Mesenchymal stem cell (in vitro differentiated cells and primary cell): ENCODE measurements at regions not wholly inside any gene's neighbourhood (a gene's known extent, or its start where the extent isn't known, plus 50 kb on each side); places are given as distances from the start of the nearest gene placed in this dataset.

Experiments used
- DNase-seq: peaks from one replicate; pipeline ENCODE4 v3.0.0-alpha.2; 2013
- H2AFZ ChIP-seq: one replicate; pipeline ENCODE4 v1.6.1; 2013; ENCODE audit warnings: low read depth, mild to moderate bottlenecking, control low read depth, inconsistent platforms, low read length, moderate library complexity
- H2AK5ac ChIP-seq: 2 replicates; pipeline ENCODE4 v1.6.1; 2013; ENCODE audit warnings: low read length, moderate library complexity, mild to moderate bottlenecking, inconsistent platforms; ENCODE audit not compliant: severe bottlenecking
- H2BK120ac ChIP-seq: one replicate; pipeline ENCODE4 v1.6.1; 2013; ENCODE audit warnings: low read depth, mild to moderate bottlenecking, inconsistent platforms, low read length, moderate library complexity
- H2BK12ac ChIP-seq, 2 experiments: one replicate each; pipeline ENCODE4 v1.6.1; 2013; ENCODE audit warnings: inconsistent platforms in 2 of 2, low read length in 2 of 2, mild to moderate bottlenecking in 2 of 2, moderate library complexity in 2 of 2, control low read depth in 1 of 2
- H2BK15ac ChIP-seq: one replicate; pipeline ENCODE4 v1.6.1; 2013; ENCODE audit warnings: mild to moderate bottlenecking, low read depth, inconsistent platforms; ENCODE audit not compliant: poor library complexity, severe bottlenecking
- H2BK5ac ChIP-seq: 2 replicates; pipeline ENCODE4 v1.6.1; 2013; ENCODE audit warnings: low read depth, mild to moderate bottlenecking, low read length, control low read depth, inconsistent platforms; ENCODE audit not compliant: poor library complexity, severe bottlenecking
- H3K14ac ChIP-seq, 2 experiments: one replicate each; pipeline ENCODE4 v1.6.1; 2013; ENCODE audit warnings: inconsistent platforms in 2 of 2, low read length in 2 of 2, control low read depth in 1 of 2, mild to moderate bottlenecking in 1 of 2, moderate library complexity in 1 of 2
- H3K18ac ChIP-seq, 2 experiments: one replicate each; pipeline ENCODE4 v1.6.1; 2013; ENCODE audit warnings: inconsistent platforms in 2 of 2, low read length in 2 of 2, control low read depth in 1 of 2, low read depth in 1 of 2, mild to moderate bottlenecking in 1 of 2
- H3K23ac ChIP-seq, 2 experiments: one replicate each; pipeline ENCODE4 v1.6.1; 2013; ENCODE audit warnings: inconsistent platforms in 2 of 2, low read length in 2 of 2, mild to moderate bottlenecking in 2 of 2, moderate library complexity in 2 of 2, control low read depth in 1 of 2
- H3K27ac ChIP-seq: 2 replicates; pipeline ENCODE4 v1.5.1; 2013; ENCODE audit warnings: mild to moderate bottlenecking, moderate library complexity, low read length, control low read depth, inconsistent platforms; ENCODE audit not compliant: poor library complexity, severe bottlenecking
- H3K27me3 ChIP-seq, 2 experiments: 2 replicates each; pipeline versions ENCODE4 v1.6.1 to v1.7.0; 2013; ENCODE audit warnings: low read length in 2 of 2, mild to moderate bottlenecking in 2 of 2, moderate library complexity in 2 of 2, control low read depth in 1 of 2, inconsistent platforms in 1 of 2; ENCODE audit not compliant: control insufficient read depth in 1 of 2, insufficient read depth in 1 of 2
- H3K36me3 ChIP-seq, 2 experiments: 2 replicates each; pipeline versions ENCODE4 v1.6.1 to v1.7.0; 2013; ENCODE audit warnings: low read length in 2 of 2, control low read depth in 1 of 2, inconsistent platforms in 1 of 2, low read depth in 1 of 2, mild to moderate bottlenecking in 1 of 2; ENCODE audit not compliant: insufficient read depth in 2 of 2, control insufficient read depth in 1 of 2
- H3K4ac ChIP-seq, 2 experiments: one replicate each; pipeline ENCODE4 v1.6.1; 2013; ENCODE audit warnings: inconsistent platforms in 2 of 2, low read length in 2 of 2, mild to moderate bottlenecking in 2 of 2, moderate library complexity in 2 of 2, control low read depth in 1 of 2, low read depth in 1 of 2
- H3K4me1 ChIP-seq: 2 replicates; pipeline ENCODE4 v1.6.1; 2013; ENCODE audit warnings: low read depth, low read length, control low read depth; ENCODE audit not compliant: control insufficient read depth, insufficient read depth
- H3K4me2 ChIP-seq: 2 replicates; pipeline ENCODE4 v1.6.1; 2013; ENCODE audit warnings: low read length, mild to moderate bottlenecking, inconsistent platforms; ENCODE audit not compliant: poor library complexity, severe bottlenecking
- H3K4me3 ChIP-seq, 2 experiments: 2 replicates each; pipeline versions ENCODE4 v1.5.1 to v1.7.0; 2013; ENCODE audit warnings: low read length in 2 of 2, mild to moderate bottlenecking in 2 of 2, control low read depth in 1 of 2, low read depth in 1 of 2; ENCODE audit not compliant: insufficient read depth in 1 of 2
- H3K79me1 ChIP-seq: replicated peaks from 2 replicates; pipeline ENCODE4 v1.6.1; 2013; ENCODE audit warnings: mild to moderate bottlenecking, control low read depth, low read length, inconsistent platforms; ENCODE audit not compliant: poor library complexity, severe bottlenecking
- H3K9ac ChIP-seq: 2 replicates; pipeline ENCODE4 v1.7.0; 2013; ENCODE audit warnings: mild to moderate bottlenecking, low read length, moderate library complexity
- H3K9me3 ChIP-seq: 2 replicates; pipeline ENCODE4 v1.7.0; 2013; ENCODE audit warnings: mild to moderate bottlenecking, low read length; ENCODE audit not compliant: control insufficient read depth
- H4K8ac ChIP-seq: one replicate; pipeline ENCODE4 v1.6.1; 2013; ENCODE audit warnings: inconsistent platforms, mild to moderate bottlenecking, low read length, moderate library complexity
- H4K91ac ChIP-seq: one replicate; pipeline ENCODE4 v1.6.1; 2013; ENCODE audit warnings: mild to moderate bottlenecking, low read length, inconsistent platforms
- WGBS: methylation state at CpG from one replicate; pipeline ENCODE4 v1.1.7; 2013; ENCODE audit warnings: mixed read lengths; 5-methylcytosine and 5-hydroxymethylcytosine counted together

DNA sequence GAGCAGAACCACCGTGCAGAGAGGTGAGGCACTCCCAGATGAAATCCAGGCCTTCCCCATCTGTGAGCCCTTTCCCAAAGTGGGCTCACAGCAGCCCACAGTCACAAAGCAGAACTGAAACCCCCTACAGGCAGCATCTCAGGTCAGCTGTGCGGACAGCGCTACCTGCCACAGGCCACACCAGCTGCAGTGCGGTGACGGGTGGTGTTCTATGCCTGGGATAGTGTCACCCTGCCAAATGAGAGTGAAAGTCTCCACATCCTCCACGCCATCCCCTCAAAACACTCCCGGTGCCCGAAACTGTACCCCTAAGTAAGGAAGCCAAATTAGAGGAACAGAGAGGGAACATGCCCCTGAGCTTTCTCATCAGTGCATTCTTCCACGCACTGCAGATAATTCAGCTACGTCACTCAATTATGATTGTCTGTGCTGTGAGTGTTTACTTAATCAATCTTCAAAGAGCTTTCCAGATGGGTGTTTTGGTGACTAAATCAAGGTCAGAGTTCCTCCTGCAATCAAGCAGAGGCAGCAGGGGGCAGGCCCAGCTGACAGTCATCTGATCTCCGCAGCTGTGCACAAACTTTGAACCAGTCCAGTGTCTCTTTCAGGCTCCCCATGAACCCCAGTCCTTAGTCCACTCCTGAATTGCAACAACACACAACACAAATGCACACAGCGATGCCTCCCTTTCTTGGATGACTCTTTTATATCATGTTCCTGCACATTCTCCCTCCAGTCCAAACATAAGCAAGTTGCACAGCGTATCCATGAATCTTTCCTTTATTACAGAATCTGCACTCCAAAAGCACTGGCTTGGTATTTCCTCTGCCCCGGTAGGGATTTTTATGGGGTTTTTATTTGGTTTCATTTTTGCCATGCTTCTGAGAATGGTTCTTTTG, 150.0 kb downstream of the TOMM20 start:
- H3K4ac ChIP-seq: peak overlapping the region; percentile 88 to 90
- no peaks in the 10 kb centered on the region for H3K27me3 ChIP-seq
- H3K79me1 ChIP-seq: no peaks in the 10 kb centered on the region
- peaks cover 40% of the 10 kb centered on the region for H3K4me1 ChIP-seq
- peak; percentile 91 for DNase-seq
- WGBS: 54% methylated on average over 11 of the region's 14 CpGs
- peak overlapping the region; percentile 100 for H4K91ac ChIP-seq
- peak overlapping the region; percentile 99 for H2BK120ac ChIP-seq
- H3K4me3 ChIP-seq: peak overlapping the region in 1 of 2 experiments; percentile 32
- peak overlapping the region; percentile 44 for H2BK15ac ChIP-seq
- H2AK5ac ChIP-seq: peak overlapping the region; percentile 96
- peak overlapping the region in 1 of 2 experiments; percentile 19 for H3K14ac ChIP-seq
- H3K9ac ChIP-seq: peak overlapping the region; percentile 80
- H3K27ac ChIP-seq: peak overlapping the region; percentile 92
- H3K9me3 ChIP-seq: no peaks in the 10 kb centered on the region
- H3K23ac ChIP-seq: peak overlapping the region in 1 of 2 experiments; percentile 14
- no peak overlapping the region for H2AFZ ChIP-seq
- peak overlapping the region; percentile 49 for H2BK5ac ChIP-seq
- H2BK12ac ChIP-seq: peak overlapping the region; percentile 97 to 99
- no peaks in the 10 kb centered on the region for H3K36me3 ChIP-seq
- H4K8ac ChIP-seq: peak overlapping the region; percentile 95
- H3K18ac ChIP-seq: peak overlapping the region; percentile 87 to 96
- H3K4me2 ChIP-seq: peak overlapping the region; percentile 18

DNA sequence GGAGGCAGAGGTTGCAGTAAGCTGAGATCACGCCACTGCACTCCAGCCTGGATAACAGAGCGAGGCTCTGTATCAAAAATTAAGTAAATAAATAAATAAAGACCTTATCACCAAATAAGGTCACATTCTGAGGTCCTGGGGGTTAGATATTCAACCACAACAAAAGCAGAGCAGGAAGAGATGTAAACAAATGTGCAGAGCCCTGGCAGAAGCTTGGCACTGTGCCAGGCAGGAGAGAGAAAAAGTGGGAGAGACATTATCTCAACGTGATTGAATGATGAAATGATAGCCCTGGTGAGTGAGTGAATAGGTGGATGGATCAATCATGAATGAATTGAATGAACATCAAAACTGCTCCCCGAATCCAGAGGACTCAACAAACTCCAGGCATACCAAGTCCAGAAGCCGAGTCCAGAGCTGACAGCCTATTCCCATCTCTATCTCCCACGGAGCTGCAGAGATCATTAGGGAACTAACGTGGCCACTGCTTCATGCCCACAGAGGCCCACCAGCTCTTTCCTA, 150.7 kb downstream of the TOMM20 start:
- H3K9ac ChIP-seq: peak overlapping the region; percentile 80
- H3K4ac ChIP-seq: peak overlapping the region; percentile 88 to 90
- peak overlapping the region; percentile 9 for H2BK5ac ChIP-seq
- H2BK12ac ChIP-seq: peak overlapping the region; percentile 97 to 99
- H3K4me3 ChIP-seq: no peak overlapping the region
- H3K4me1 ChIP-seq: peaks cover 42% of the 10 kb centered on the region
- H3K36me3 ChIP-seq: no peaks in the 10 kb centered on the region
- peak overlapping the region; percentile 87 to 96 for H3K18ac ChIP-seq
- no peaks in the 10 kb centered on the region for H3K9me3 ChIP-seq
- H2BK15ac ChIP-seq: no peak overlapping the region
- H4K8ac ChIP-seq: peak overlapping the region; percentile 95
- no peak overlapping the region for H3K14ac ChIP-seq
- H2AFZ ChIP-seq: no peak overlapping the region
- peak overlapping the region; percentile 58 for H2BK120ac ChIP-seq
- H3K23ac ChIP-seq: no peak overlapping the region
- peak overlapping the region; percentile 92 for H3K27ac ChIP-seq
- no peak for DNase-seq
- 76% methylated on average over 5 of the region's 7 CpGs for WGBS
- H3K79me1 ChIP-seq: no peaks in the 10 kb centered on the region
- peak overlapping the region; percentile 82 for H2AK5ac ChIP-seq
- no peaks in the 10 kb centered on the region for H3K27me3 ChIP-seq
- H3K4me2 ChIP-seq: no peak overlapping the region
- H4K91ac ChIP-seq: peak overlapping the region; percentile 100

DNA sequence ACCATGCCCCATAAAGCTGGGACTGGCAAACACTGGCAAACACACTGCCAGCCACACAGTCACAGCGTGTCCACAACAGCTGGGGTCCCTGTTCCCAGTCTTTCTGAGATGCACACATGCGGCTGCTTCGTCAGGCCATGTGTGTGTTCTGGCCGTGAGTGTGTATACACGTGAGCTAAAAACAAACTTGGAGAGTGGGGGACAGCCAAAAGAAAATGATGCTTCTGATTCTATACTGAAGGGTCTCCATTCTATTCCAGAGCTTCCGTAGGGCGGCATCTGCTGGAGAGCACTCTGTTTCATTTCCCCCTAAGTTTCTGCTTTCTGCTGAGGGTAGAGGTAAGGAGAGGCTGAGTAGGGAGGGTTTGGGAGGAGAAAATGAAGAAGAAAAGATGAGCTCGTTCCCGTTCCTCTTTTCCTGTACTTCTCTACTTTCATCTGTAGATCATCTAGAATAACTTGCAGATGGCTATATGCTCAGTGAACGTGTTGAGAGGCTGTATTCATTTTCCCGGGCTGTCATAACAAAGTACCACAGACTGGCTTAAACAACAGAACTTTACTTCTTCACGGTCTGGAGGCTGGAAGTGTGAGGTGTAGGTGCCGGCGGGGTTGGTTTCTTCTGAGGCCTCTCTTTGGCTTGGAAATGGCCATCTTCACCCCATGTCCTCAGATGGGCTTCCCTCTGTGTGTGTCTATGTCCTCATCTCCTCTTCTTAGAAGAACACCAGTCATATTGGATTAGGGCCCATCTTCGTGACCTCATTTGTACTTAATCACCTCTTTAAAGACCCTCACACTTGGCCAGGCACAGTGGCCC, 151.6 kb downstream of the TOMM20 start:
- Histone ChIP-seq H4K8ac (peak overlapping the region; percentile 95), H2BK120ac (peak overlapping the region; percentile 58), H3K9me3 (no peaks in the 10 kb centered on the region), H2BK12ac (peak overlapping the region; percentile 94 to 100), H3K4me1 (peaks cover 45% of the 10 kb centered on the region), H3K4me3 (no peak overlapping the region), H3K14ac (peak overlapping the region in 1 of 2 experiments; percentile 35), H2AK5ac (peak overlapping the region; percentile 82), H2BK5ac (no peak overlapping the region), H3K4ac (peak overlapping the region; percentile 79 to 97), H3K18ac (peak overlapping the region; percentile 74 to 97), H4K91ac (peak overlapping the region; percentile 87), H2BK15ac (peak overlapping the region; percentile 96), H3K9ac (no peak overlapping the region), H3K79me1 (no peaks in the 10 kb centered on the region), H3K27ac (no peak overlapping the region), H3K36me3 (no peaks in the 10 kb centered on the region), H3K23ac (no peak overlapping the region), H3K27me3 (no peaks in the 10 kb centered on the region), H2AFZ (no peak overlapping the region), H3K4me2 (no peak overlapping the region)
- WGBS: 98% methylated on average over 11 of the region's 15 CpGs
- DNase-seq: no peak
